Hematopoietic multipotent progenitor cell treated with erythropoietin and hydrocortisone succinate and interleukin-3 and kit ligand, for 17 days (in vitro differentiated cells): ENCODE measurements at regions not wholly inside any gene's neighbourhood (a gene's known extent, or its start where the extent isn't known, plus 50 kb on each side); places are given as distances from the start of the nearest gene placed in this dataset.

ENCODE experiments used
- DNase-seq: peaks from one replicate; pipeline ENCODE4 v3.0.0-alpha.2; 2015; ENCODE audit warnings: low spot score

GRCh38 chr14:58697930-58698642 is 60.3 kb downstream of the DACT1 start:
- DNase-seq: no peak

- DNase-seq: no peak
Observed at GRCh38 chr14:58699681-58700205, 62.0 kb downstream of the DACT1 start.

GRCh38 chr14:58701156-58701555 is 63.4 kb downstream of the DACT1 start:
- no peak for DNase-seq

- no peak for DNase-seq
Observed at GRCh38 chr14:58701604-58702003, 63.8 kb downstream of the DACT1 start.

GRCh38 chr14:58702441-58703160 is 64.8 kb downstream of the DACT1 start:
- DNase-seq: no peak

- DNase-seq: no peak
Observed at GRCh38 chr14:58703161-58703506, 65.4 kb downstream of the DACT1 start.

- DNase-seq: no peak
Observed at GRCh38 chr14:58705066-58705465, 67.3 kb downstream of the DACT1 start.

GRCh38 chr14:58707949-58708348 is 70.2 kb downstream of the DACT1 start:
- no peak for DNase-seq

GRCh38 chr14:58709949-58710348 is 72.2 kb downstream of the DACT1 start:
- no peak for DNase-seq

- no peak for DNase-seq
Observed at GRCh38 chr14:58711382-58711781, 73.6 kb downstream of the DACT1 start.

- DNase-seq: no peak
Observed at GRCh38 chr14:58712357-58712756, 74.6 kb downstream of the DACT1 start.

- no peak for DNase-seq
Observed at GRCh38 chr14:58713677-58714076, 75.9 kb downstream of the DACT1 start.

GRCh38 chr14:58716706-58717105 is 78.9 kb downstream of the DACT1 start:
- no peak for DNase-seq

- no peak for DNase-seq
Observed at GRCh38 chr14:58717211-58717610, 79.4 kb downstream of the DACT1 start.

GRCh38 chr14:58717813-58718212 is 80.1 kb downstream of the DACT1 start:
- no peak for DNase-seq

GRCh38 chr14:58718226-58719205 is 80.8 kb downstream of the DACT1 start:
- DNase-seq: no peak

GRCh38 chr14:58721723-58722122 is 84.0 kb downstream of the DACT1 start:
- DNase-seq: no peak

GRCh38 chr14:58722441-58722840 is 84.7 kb downstream of the DACT1 start:
- no peak for DNase-seq

GRCh38 chr14:58724206-58724605 is 86.4 kb downstream of the DACT1 start:
- no peak for DNase-seq

- no peak for DNase-seq
Observed at GRCh38 chr14:58724702-58725101, 86.9 kb downstream of the DACT1 start.

- no peak for DNase-seq
Observed at GRCh38 chr14:58725226-58725625, 87.5 kb downstream of the DACT1 start.

GRCh38 chr14:58725871-58726270 is 88.1 kb downstream of the DACT1 start:
- DNase-seq: no peak
